Fibroblast of lung (primary cell): ENCODE measurements at regions not wholly inside any gene's neighbourhood (a gene's known extent, or its start where the extent isn't known, plus 50 kb on each side); places are given as distances from the start of the nearest gene placed in this dataset.

Experiments
- DNase-seq, 2 donors: peaks; one replicate each; pipeline versions ENCODE4 v3.0.0 to v3.0.0-alpha.2; 2010; ENCODE audit warnings: low read depth in 2 of 2
- H2AFZ ChIP-seq: 2 replicates; pipeline ENCODE4 v1.5.1; 2012; ENCODE audit warnings: low read length, control low read depth, inconsistent platforms
- H3K27ac ChIP-seq: 2 replicates; pipeline ENCODE4 v1.5.1; 2011; ENCODE audit warnings: low read length, control low read depth; ENCODE audit not compliant: insufficient read depth
- H3K27me3 ChIP-seq: 2 replicates; pipeline ENCODE4 v1.5.1; 2011; ENCODE audit warnings: mild to moderate bottlenecking, low read length; ENCODE audit not compliant: control insufficient read depth, insufficient read depth
- H3K36me3 ChIP-seq: 2 replicates; pipeline ENCODE4 v1.5.1; 2011; ENCODE audit warnings: low read length; ENCODE audit not compliant: control insufficient read depth, insufficient read depth
- H3K4me1 ChIP-seq: 2 replicates; pipeline ENCODE4 v1.5.1; 2011; ENCODE audit warnings: low read length; ENCODE audit not compliant: control insufficient read depth, insufficient read depth; ENCODE audit errors: extremely low read depth
- H3K4me2 ChIP-seq: 2 replicates; pipeline ENCODE4 v1.5.1; 2011; ENCODE audit warnings: low read length, control low read depth; ENCODE audit not compliant: insufficient read depth; ENCODE audit errors: extremely low read depth
- H3K4me3 ChIP-seq, 4 experiments: fragments of 200-600 bp in 1 of 4; sonication (generic) in 1 of 4; replicated peaks in 1 of 4; 2 replicates each; pipeline ENCODE4 v1.5.1; 2011 to 2016; ENCODE audit warnings: low read length in 4 of 4, low read depth in 3 of 4, mild to moderate bottlenecking in 3 of 4, control low read depth in 2 of 4, inconsistent platforms in 1 of 4, mixed read lengths in 1 of 4; ENCODE audit not compliant: insufficient read depth in 1 of 4; ENCODE audit errors: control extremely low read depth in 1 of 4
- H3K79me2 ChIP-seq: 2 replicates; pipeline ENCODE4 v1.5.1; 2012; ENCODE audit warnings: mild to moderate bottlenecking, low read length, inconsistent platforms; ENCODE audit not compliant: control insufficient read depth, insufficient read depth
- H3K9ac ChIP-seq: 2 replicates; pipeline ENCODE4 v1.5.1; 2011; ENCODE audit warnings: mild to moderate bottlenecking, low read length, control low read depth; ENCODE audit not compliant: insufficient read depth
- H3K9me3 ChIP-seq: 2 replicates; pipeline ENCODE4 v1.5.1; 2012; ENCODE audit warnings: low read depth, low read length; ENCODE audit not compliant: control insufficient read depth, insufficient read depth
- H4K20me1 ChIP-seq: 2 replicates; pipeline ENCODE4 v1.5.1; 2011; ENCODE audit warnings: low read length; ENCODE audit not compliant: control insufficient read depth, insufficient read depth; ENCODE audit errors: extremely low read depth
- CTCF ChIP-seq, 2 donors: IDR thresholded peaks in 1 of 2; conservative IDR thresholded peaks in 1 of 2; 1 replicate in 1 of 2; 2 replicates in 1 of 2; pipeline ENCODE4 v1.5.1; 2011 to 2012; ENCODE audit warnings: low read length in 2 of 2, control low read depth in 1 of 2, inconsistent platforms in 1 of 2, low read depth in 1 of 2, mild to moderate bottlenecking in 1 of 2
- EZH2 ChIP-seq: IDR thresholded peaks from 2 replicates; pipeline ENCODE4 v1.5.1; 2012; ENCODE audit warnings: low read length, control low read depth, mild to moderate bottlenecking; ENCODE audit errors: missing control alignments

GRCh38 chr11:80610516-80610915 lies 1169.7 kb upstream of the TENM4 start:
- Histone ChIP-seq H3K9ac (no peak overlapping the region), H3K27ac (no peak overlapping the region), H3K79me2 (no peaks in the 10 kb centered on the region), H3K4me3 (no peak overlapping the region), H3K27me3 (no peaks in the 10 kb centered on the region), H3K4me1 (no peaks in the 10 kb centered on the region), H3K36me3 (no peaks in the 10 kb centered on the region), H4K20me1 (no peaks in the 10 kb centered on the region), H3K9me3 (no peaks in the 10 kb centered on the region), H2AFZ (no peak overlapping the region), H3K4me2 (no peak overlapping the region)
- TF ChIP-seq CTCF (conservative IDR thresholded peaks at IDR 0.05 in 1 of 2, IDR thresholded peaks at IDR 0.05 in 1 of 2; ENCODE audit: low read depth in 1 of 2, low read length in 2 of 2) (no peak), EZH2 (no peak)
- no peak for DNase-seq

GRCh38 chr11:80603472-80603871 lies 1162.6 kb upstream of the TENM4 start:
- Histone ChIP-seq H3K36me3 (no peaks in the 10 kb centered on the region), H3K27ac (no peak overlapping the region), H3K9me3 (no peaks in the 10 kb centered on the region), H3K4me1 (no peaks in the 10 kb centered on the region), H3K79me2 (no peaks in the 10 kb centered on the region), H3K27me3 (no peaks in the 10 kb centered on the region), H3K9ac (no peak overlapping the region), H4K20me1 (no peaks in the 10 kb centered on the region), H3K4me3 (no peak overlapping the region), H2AFZ (no peak overlapping the region), H3K4me2 (no peak overlapping the region)
- no peak for TF ChIP-seq CTCF (conservative IDR thresholded peaks at IDR 0.05 in 1 of 2, IDR thresholded peaks at IDR 0.05 in 1 of 2; ENCODE audit: low read depth in 1 of 2, low read length in 2 of 2)
- DNase-seq: no peak

DNA sequence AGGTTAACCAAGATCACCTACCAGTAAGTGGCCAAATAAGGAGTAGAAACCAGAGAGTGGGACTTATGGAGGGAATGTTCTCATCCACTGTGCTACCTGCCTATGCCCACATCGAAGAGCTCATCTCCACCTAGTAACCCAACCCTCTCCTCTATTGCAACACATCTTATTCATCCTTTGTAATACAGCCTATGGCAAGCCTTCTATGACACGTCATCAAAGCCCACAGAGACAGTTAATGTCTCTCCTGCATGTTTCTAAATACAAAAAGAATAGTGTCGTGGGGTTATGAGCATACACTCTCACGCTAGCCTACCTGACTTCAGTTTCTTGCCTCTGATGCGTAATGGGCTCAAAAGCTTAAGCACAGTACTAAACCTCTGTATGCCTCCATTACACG lies 1158.1 kb upstream of the TENM4 start:
- Histone ChIP-seq H3K79me2 (no peaks in the 10 kb centered on the region), H3K4me1 (no peaks in the 10 kb centered on the region), H3K27me3 (no peaks in the 10 kb centered on the region), H3K4me2 (no peak overlapping the region), H3K27ac (no peak overlapping the region), H2AFZ (no peak overlapping the region), H3K9ac (no peak overlapping the region), H4K20me1 (no peaks in the 10 kb centered on the region), H3K9me3 (no peaks in the 10 kb centered on the region), H3K36me3 (no peaks in the 10 kb centered on the region), H3K4me3 (no peak overlapping the region)
- TF ChIP-seq CTCF (conservative IDR thresholded peaks at IDR 0.05 in 1 of 2, IDR thresholded peaks at IDR 0.05 in 1 of 2; ENCODE audit: low read depth in 1 of 2, low read length in 2 of 2): no peak
- TF ChIP-seq EZH2: no peak
- no peak for DNase-seq
